DND-41 (cell line): ENCODE measurements at regions not wholly inside any gene's neighbourhood (a gene's known extent, or its start where the extent isn't known, plus 50 kb on each side); places are given as distances from the start of the nearest gene placed in this dataset.

Experiments
- ATAC-seq: fragments of 200-7000 bp; cut with Tn5 transposase; 3 replicates; pipeline ENCODE4 v1.9.1; 2021; ENCODE audit warnings: low read depth; ENCODE audit not compliant: insufficient read depth
- DNase-seq: peaks from one replicate; pipeline ENCODE4 v3.0.0-alpha.2; 2020
- H2AFZ ChIP-seq: 2 replicates; pipeline ENCODE4 v1.6.0; 2012; ENCODE audit warnings: low read depth, low read length
- H3K27ac ChIP-seq: 2 replicates; pipeline ENCODE4 v1.5.1; 2012; ENCODE audit warnings: low read length, inconsistent platforms
- H3K27me3 ChIP-seq: fragments of 200-600 bp; sonication (generic); 2 replicates; pipeline ENCODE4 v1.6.0; 2012; ENCODE audit warnings: low read length, mild to moderate bottlenecking, inconsistent platforms; ENCODE audit not compliant: insufficient read depth, poor library complexity
- H3K36me3 ChIP-seq: 2 replicates; pipeline ENCODE4 v1.5.1; 2012; ENCODE audit warnings: low read length, inconsistent platforms; ENCODE audit not compliant: insufficient read depth
- H3K4me1 ChIP-seq: 2 replicates; pipeline ENCODE4 v1.5.1; 2012; ENCODE audit warnings: mild to moderate bottlenecking, low read length; ENCODE audit not compliant: insufficient read depth
- H3K4me2 ChIP-seq: 2 replicates; pipeline ENCODE4 v1.6.0; 2012; ENCODE audit warnings: mild to moderate bottlenecking, moderate library complexity, low read length, inconsistent platforms; ENCODE audit not compliant: insufficient read depth
- H3K4me3 ChIP-seq, 2 experiments: fragments of 200-600 bp in 1 of 2; shearing (Covaris generic) in 1 of 2; 2 replicates each; pipeline ENCODE4 v1.5.1; 2012 to 2016; ENCODE audit warnings: inconsistent platforms in 2 of 2, low read length in 2 of 2, mild to moderate bottlenecking in 2 of 2, low read depth in 1 of 2, moderate library complexity in 1 of 2
- H3K79me2 ChIP-seq: 2 replicates; pipeline ENCODE4 v1.6.0; 2012; ENCODE audit warnings: low read length, inconsistent platforms; ENCODE audit not compliant: insufficient read depth
- H3K9ac ChIP-seq: 2 replicates; pipeline ENCODE4 v1.6.0; 2012; ENCODE audit warnings: low read depth, mild to moderate bottlenecking, inconsistent platforms, low read length, moderate library complexity
- H3K9me3 ChIP-seq: 2 replicates; pipeline ENCODE4 v1.5.1; 2012; ENCODE audit warnings: low read length, moderate library complexity, mild to moderate bottlenecking, inconsistent platforms; ENCODE audit not compliant: insufficient read depth, severe bottlenecking
- H4K20me1 ChIP-seq: 2 replicates; pipeline ENCODE4 v1.6.0; 2012; ENCODE audit warnings: low read length; ENCODE audit not compliant: insufficient read depth
- CTCF ChIP-seq: IDR thresholded peaks from 2 replicates; pipeline ENCODE4 v1.5.1; 2012; ENCODE audit warnings: borderline replicate concordance, low read length, moderate library complexity, mild to moderate bottlenecking; ENCODE audit not compliant: poor library complexity, severe bottlenecking; ENCODE audit errors: extremely low read depth
- EZH2 ChIP-seq: IDR thresholded peaks from 3 replicates; pipeline ENCODE4 v1.6.1; 2012; ENCODE audit warnings: borderline replicate concordance, low read depth, mild to moderate bottlenecking, moderate library complexity, low read length, inconsistent platforms; ENCODE audit not compliant: severe bottlenecking

DNA sequence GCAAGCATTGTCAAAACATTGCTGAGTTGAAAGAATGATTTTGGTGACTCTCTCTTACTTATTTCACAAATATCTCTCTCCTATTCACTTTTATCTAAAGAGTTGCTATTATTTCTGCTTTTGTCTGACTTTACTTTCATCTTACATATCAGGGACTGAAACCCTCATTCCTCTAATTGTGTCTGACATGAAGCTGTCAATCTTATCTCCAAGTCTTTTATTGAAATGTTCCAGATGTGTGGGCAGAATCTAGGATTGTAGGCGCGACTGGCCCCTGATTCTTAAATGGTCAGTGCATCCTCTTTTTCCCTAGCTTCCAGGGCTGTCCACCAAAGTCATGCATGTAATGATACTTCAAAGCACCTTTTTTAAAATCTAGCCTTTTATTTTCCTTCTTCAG, 174.6 kb downstream of the NDFIP2 start:
- no peaks in the 10 kb centered on the region for H3K79me2 ChIP-seq
- no peak overlapping the region for H3K9ac ChIP-seq
- no peak overlapping the region for H2AFZ ChIP-seq
- no peak overlapping the region for H3K27ac ChIP-seq
- H3K4me1 ChIP-seq, result no peaks in the 10 kb centered on the region
- no peaks in the 10 kb centered on the region for H4K20me1 ChIP-seq
- H3K27me3 ChIP-seq, result peaks cover 6% of the 10 kb centered on the region
- TF ChIP-seq EZH2 (no peak), CTCF (no peak)
- no peak overlapping the region for H3K4me3 ChIP-seq
- no peak overlapping the region for H3K4me2 ChIP-seq
- ATAC-seq (no peak), DNase-seq (no peak)
- H3K9me3 ChIP-seq, result no peaks in the 10 kb centered on the region
- no peaks in the 10 kb centered on the region for H3K36me3 ChIP-seq

DNA sequence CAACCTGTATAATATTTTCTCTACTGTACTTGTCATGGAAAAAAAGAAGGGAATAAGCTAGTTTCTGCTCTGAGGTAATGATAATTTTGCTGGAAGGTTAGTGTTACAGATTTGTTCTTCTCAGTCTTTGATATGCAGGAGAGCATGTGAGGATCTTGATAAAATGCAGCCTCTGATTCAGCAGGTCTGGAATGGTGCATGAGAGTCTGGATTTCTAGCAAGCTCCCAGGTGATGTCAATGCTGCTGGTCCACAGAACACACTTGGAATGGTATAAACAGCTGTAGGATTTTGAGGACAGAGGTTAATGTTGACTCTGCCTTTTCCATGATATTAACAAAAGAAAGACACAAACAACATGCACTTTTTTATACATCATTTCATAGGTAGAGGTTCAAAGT, 173.6 kb downstream of the NDFIP2 start:
- peaks cover 6% of the 10 kb centered on the region for H3K27me3 ChIP-seq
- H2AFZ ChIP-seq, result no peak overlapping the region
- no peaks in the 10 kb centered on the region for H4K20me1 ChIP-seq
- no peak overlapping the region for H3K4me3 ChIP-seq
- H3K79me2 ChIP-seq, result no peaks in the 10 kb centered on the region
- H3K27ac ChIP-seq, result no peak overlapping the region
- no peak overlapping the region for H3K4me2 ChIP-seq
- TF ChIP-seq EZH2 (no peak), CTCF (no peak)
- no peak overlapping the region for H3K9ac ChIP-seq
- ATAC-seq (no peak), DNase-seq (no peak)
- no peaks in the 10 kb centered on the region for H3K9me3 ChIP-seq
- no peaks in the 10 kb centered on the region for H3K36me3 ChIP-seq
- H3K4me1 ChIP-seq, result no peaks in the 10 kb centered on the region

GRCh38 chr13:79650688-79651087, 169.7 kb downstream of the NDFIP2 start:
- Histone ChIP-seq H3K79me2 (no peaks in the 10 kb centered on the region), H3K27me3 (peaks cover 11% of the 10 kb centered on the region), H3K4me2 (no peak overlapping the region), H3K9me3 (no peaks in the 10 kb centered on the region), H3K4me3 (no peak overlapping the region), H3K9ac (no peak overlapping the region), H4K20me1 (no peaks in the 10 kb centered on the region), H3K27ac (no peak overlapping the region), H3K36me3 (no peaks in the 10 kb centered on the region), H2AFZ (no peak overlapping the region), H3K4me1 (no peaks in the 10 kb centered on the region)
- ATAC-seq, result no peak
- TF ChIP-seq EZH2 (no peak), CTCF (no peak)
- DNase-seq, result no peak

- Histone ChIP-seq H3K9me3 (no peaks in the 10 kb centered on the region), H3K4me3 (no peak overlapping the region), H3K27me3 (peaks cover 11% of the 10 kb centered on the region), H3K9ac (no peak overlapping the region), H3K4me1 (no peaks in the 10 kb centered on the region), H4K20me1 (no peaks in the 10 kb centered on the region), H3K4me2 (no peak overlapping the region), H3K79me2 (no peaks in the 10 kb centered on the region), H2AFZ (no peak overlapping the region), H3K36me3 (no peaks in the 10 kb centered on the region), H3K27ac (no peak overlapping the region)
- TF ChIP-seq EZH2 (no peak), CTCF (no peak)
- DNase-seq (no peak), ATAC-seq (no peak)
Observed at GRCh38 chr13:79648191-79648590, 167.2 kb downstream of the NDFIP2 start.
